HepG2 (cell line): ENCODE measurements at regions not wholly inside any gene's neighbourhood (a gene's known extent, or its start where the extent isn't known, plus 50 kb on each side); places are given as distances from the start of the nearest gene placed in this dataset.

Experiments
- ATAC-seq: fragments of 200-7000 bp; cut with Tn5 transposase; 3 replicates; pipeline ENCODE4 v1.9.1; 2020; ENCODE audit warnings: mild to moderate bottlenecking, moderate library complexity
- BruUV-seq: library from RNA; stranded (reverse); fragments of 400-500 nt; replicated peaks from 2 replicates; lab custom pipeline; 2021; lab: Mats Ljungman, UMichigan
- CTCF ChIA-PET: fragments of 300-600 bp; formaldehyde crosslinking; extraction: SDS; loops from one replicate; lab custom pipeline; 2021; ENCODE audit warnings: low total read pairs, inconsistent platforms, low intra/inter-chr PET ratio; lab: Yijun Ruan, JAX
- POLR2A ChIA-PET: fragments of 350-600 bp; sonication (Branson Sonifier 250); formaldehyde crosslinking; loops from one replicate; lab custom pipeline; 2020; ENCODE audit warnings: antibody characterized with exemption, inconsistent platforms; lab: Yijun Ruan, JAX
- DNase-seq: peaks from one replicate; pipeline ENCODE4 v3.0.0-alpha.2; 2015; ENCODE audit warnings: low spot score
- FAIRE-seq: peaks from 3 replicates; lab custom pipeline; 2011; peaks lifted over from hg19 to GRCh38; lab: Jason Lieb, UNC
- H2AFZ ChIP-seq: one replicate; pipeline ENCODE4 v1.6.1; 2011; ENCODE audit warnings: low read length, inconsistent platforms
- H3K27ac ChIP-seq: fragments of 300-600 bp; 3 replicates; pipeline ENCODE4 v1.8.0; 2011; ENCODE audit warnings: mixed run types, mild to moderate bottlenecking, mixed read lengths, low read length, inconsistent platforms; ENCODE audit not compliant: insufficient read depth; ENCODE audit errors: extremely low read length
- H3K27me3 ChIP-seq, 2 experiments: fragments of 200-600 bp in 1 of 2; 2 replicates in 1 of 2; 3 replicates in 1 of 2; pipeline versions ENCODE4 v1.6.0 to v1.8.0; 2011; ENCODE audit warnings: low read length in 2 of 2, mild to moderate bottlenecking in 2 of 2, moderate library complexity in 2 of 2, inconsistent platforms in 1 of 2; ENCODE audit not compliant: insufficient read depth in 2 of 2, control insufficient read depth in 1 of 2
- H3K36me3 ChIP-seq, 2 experiments: fragments of 200-600 bp in 1 of 2; replicated peaks in 1 of 2; 2 replicates in 1 of 2; 3 replicates in 1 of 2; pipeline versions ENCODE4 v1.5.1 to v1.8.0; 2011; ENCODE audit warnings: low read length in 2 of 2, inconsistent platforms in 1 of 2; ENCODE audit not compliant: insufficient read depth in 2 of 2, control insufficient read depth in 1 of 2
- H3K4me1 ChIP-seq: 2 replicates; pipeline ENCODE4 v1.5.1; 2012; ENCODE audit warnings: low read length, inconsistent platforms; ENCODE audit not compliant: insufficient read depth
- H3K4me2 ChIP-seq: 2 replicates; pipeline ENCODE4 v1.6.0; 2011; ENCODE audit warnings: low read depth, low read length, inconsistent platforms
- H3K4me3 ChIP-seq, 3 experiments: fragments of 200-600 bp in 1 of 3; sonication (generic), shearing (Covaris generic) in 1 of 3; replicated peaks in 1 of 3; 2 replicates each; pipeline ENCODE4 v1.5.1; 2011 to 2016; ENCODE audit warnings: low read length in 3 of 3, inconsistent platforms in 2 of 3, low read depth in 2 of 3, mild to moderate bottlenecking in 2 of 3, control low read depth in 1 of 3, mixed read lengths in 1 of 3; ENCODE audit not compliant: insufficient read depth in 1 of 3
- H3K79me2 ChIP-seq: one replicate; pipeline ENCODE4 v1.6.1; 2011; ENCODE audit warnings: low read length, inconsistent platforms; ENCODE audit not compliant: insufficient read depth
- H3K9ac ChIP-seq: 2 replicates; pipeline ENCODE4 v1.6.0; 2011; ENCODE audit warnings: mild to moderate bottlenecking, low read depth, low read length, inconsistent platforms; ENCODE audit not compliant: insufficient read depth
- H3K9me3 ChIP-seq: 2 replicates; pipeline ENCODE4 v1.5.1; 2012; ENCODE audit warnings: mild to moderate bottlenecking, low read length
- H4K20me1 ChIP-seq: 2 replicates; pipeline ENCODE4 v1.6.0; 2011; ENCODE audit warnings: inconsistent platforms, mild to moderate bottlenecking, low read length, moderate library complexity; ENCODE audit not compliant: insufficient read depth
- ARNTL ChIP-seq: sonication (generic); formaldehyde crosslinking; IDR thresholded peaks from 2 replicates; pipeline ENCODE4 v1.4.0; 2020; ENCODE audit warnings: mild to moderate bottlenecking, missing genetic modification reagents
- EP300 ChIP-seq, 3 experiments: sonication (generic) in 1 of 3; formaldehyde crosslinking in 1 of 3; IDR thresholded peaks; 2 replicates each; pipeline versions ENCODE4 v1.5.1 to v1.6.1; 2011 to 2020; ENCODE audit warnings: low read depth in 2 of 3, low read length in 2 of 3, borderline replicate concordance in 1 of 3, improper control_type of control experiment in 1 of 3, mild to moderate bottlenecking in 1 of 3, missing genetic modification reagents in 1 of 3, moderate library complexity in 1 of 3
- ETV6 ChIP-seq: sonication (generic); formaldehyde crosslinking; conservative IDR thresholded peaks from 2 replicates; pipeline ENCODE4 v1.4.0; 2020; ENCODE audit warnings: missing genetic modification reagents
- HNRNPUL1 ChIP-seq: fragments of 200-400 bp; formaldehyde crosslinking; IDR thresholded peaks from 2 replicates; pipeline ENCODE4 v1.6.1; 2017; ENCODE audit warnings: low read depth, mild to moderate bottlenecking, low read length, moderate library complexity
- NFE2 ChIP-seq: sonication (generic); formaldehyde crosslinking; IDR thresholded peaks from 2 replicates; pipeline ENCODE4 v1.4.0; 2020; ENCODE audit warnings: missing genetic modification reagents
- PCBP1 ChIP-seq: fragments of 200-400 bp; formaldehyde crosslinking; IDR thresholded peaks from 2 replicates; pipeline ENCODE4 v1.6.1; 2017; ENCODE audit warnings: mild to moderate bottlenecking, low read depth, low read length, borderline replicate concordance
- RARG ChIP-seq: sonication (generic); formaldehyde crosslinking; IDR thresholded peaks from 2 replicates; pipeline ENCODE4 v1.4.0; 2020; ENCODE audit warnings: low read depth, mild to moderate bottlenecking, missing genetic modification reagents
- RFXAP ChIP-seq: sonication (generic); formaldehyde crosslinking; IDR thresholded peaks from 2 replicates; pipeline ENCODE4 v1.4.0; 2020; ENCODE audit warnings: missing genetic modification reagents, borderline replicate concordance
- ZBTB7B ChIP-seq: sonication (generic); formaldehyde crosslinking; IDR thresholded peaks from 2 replicates; pipeline ENCODE4 v1.4.0; 2020; ENCODE audit warnings: missing genetic modification reagents
- ZNF235 ChIP-seq: sonication (generic); formaldehyde crosslinking; IDR thresholded peaks from 2 replicates; pipeline ENCODE4 v1.8.1; 2023; ENCODE audit warnings: mild to moderate bottlenecking, missing genetic modification reagents, borderline replicate concordance
- ZNF24 ChIP-seq: fragments of 450-650 bp; IDR thresholded peaks from 2 replicates; pipeline ENCODE4 v1.6.1; 2017; ENCODE audit warnings: antibody characterized with exemption, mild to moderate bottlenecking
- ZNF337 ChIP-seq: sonication (generic); formaldehyde crosslinking; IDR thresholded peaks from 2 replicates; pipeline ENCODE4 v1.5.1; 2020; ENCODE audit warnings: missing genetic modification reagents, low read depth, mild to moderate bottlenecking, borderline replicate concordance
- ZNF775 ChIP-seq: sonication (generic); formaldehyde crosslinking; IDR thresholded peaks from 2 replicates; pipeline ENCODE4 v1.4.0; 2020; ENCODE audit warnings: missing genetic modification reagents, mild to moderate bottlenecking, moderate library complexity, borderline replicate concordance
- WGBS: methylation state at CpG from one replicate; pipeline ENCODE4 v1.1.6; 2017; ENCODE audit warnings: low lambda C conversion rate; 5-methylcytosine and 5-hydroxymethylcytosine counted together
- in situ Hi-C: cut with HindIII; loops from 2 replicates; pipeline ENCODE4 v1.10.0; 2017; ENCODE audit warnings: low pct_unique_long_range_greater_than_20kb; ENCODE audit not compliant: extremely low pct_ligation_motif_present
- intact Hi-C: fragments of 100-400 bp; cut with micrococcal nuclease; formaldehyde crosslinking; loops from one replicate; pipeline ENCODE4 v1.10.0; 2022; ENCODE audit not compliant: unreplicated experiment
- TF ChIP-seq, protein P1 (sequence below): sonication (generic); formaldehyde crosslinking; IDR thresholded peaks from 2 replicates; pipeline ENCODE4 v1.4.0; 2020; ENCODE audit warnings: missing genetic modification reagents
- TF ChIP-seq, protein P2 (sequence below): sonication (generic); formaldehyde crosslinking; IDR thresholded peaks from 2 replicates; pipeline ENCODE4 v1.5.0; 2020; ENCODE audit warnings: missing genetic modification reagents
- TF ChIP-seq, protein P3 (sequence below): sonication (generic); formaldehyde crosslinking; IDR thresholded peaks from 2 replicates; pipeline ENCODE4 v1.4.0; 2020; ENCODE audit warnings: missing genetic modification reagents

DNA sequence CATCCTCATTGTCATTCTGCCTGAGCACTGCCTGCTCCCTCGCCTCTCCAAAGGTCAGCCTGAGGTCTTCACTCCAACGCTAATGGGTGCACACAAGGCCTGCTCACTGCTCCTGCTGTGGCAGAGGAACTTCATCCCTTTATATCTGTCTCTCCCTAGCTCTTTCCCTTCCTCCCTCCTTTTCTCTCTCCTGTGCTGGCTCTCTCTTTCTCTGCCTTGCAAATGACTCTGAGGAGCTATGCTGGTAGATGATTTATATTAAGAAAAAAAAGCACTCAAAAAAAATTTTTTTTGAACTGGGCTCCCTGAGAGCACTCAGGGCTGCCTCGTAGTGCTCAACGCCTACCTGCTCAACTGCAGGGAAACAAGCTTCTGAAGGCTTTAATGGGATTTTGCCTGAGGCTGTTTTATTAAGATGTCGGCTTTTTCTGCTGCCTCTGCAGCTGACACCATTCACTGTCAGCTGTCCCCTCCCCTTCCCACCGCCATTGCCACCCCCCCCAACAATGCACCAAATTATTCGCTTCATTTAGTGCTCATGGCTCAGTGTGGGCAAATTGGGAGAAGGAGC, 137.7 kb upstream of the DEFB112 start:
- Histone ChIP-seq H2AFZ (no peak overlapping the region), H3K4me2 (no peak overlapping the region), H3K9ac (no peak overlapping the region), H3K4me1 (no peaks in the 10 kb centered on the region), H3K79me2 (no peaks in the 10 kb centered on the region), H3K9me3 (no peaks in the 10 kb centered on the region), H3K27me3 (no peaks in the 10 kb centered on the region), H4K20me1 (no peaks in the 10 kb centered on the region), H3K4me3 (no peak overlapping the region), H3K27ac (no peak overlapping the region), H3K36me3 (no peaks in the 10 kb centered on the region)
- no peak for DNase-seq
- 10% methylated on average over 7 of the region's 7 CpGs for WGBS
- CTCF ChIA-PET, result no interaction called here
- intact Hi-C loops (no loop called here), in situ Hi-C loops (no loop called here)
- no peak for ATAC-seq
- FAIRE-seq, result no peak
- POLR2A ChIA-PET, result no interaction called here
- no TSS peak for BruUV-seq
- TF ChIP-seq ZNF775 (CRISPR knock-in tag) (no peak), HNRNPUL1 (no peak)
- TF ChIP-seq, all 625 proteins: peak for 0

DNA sequence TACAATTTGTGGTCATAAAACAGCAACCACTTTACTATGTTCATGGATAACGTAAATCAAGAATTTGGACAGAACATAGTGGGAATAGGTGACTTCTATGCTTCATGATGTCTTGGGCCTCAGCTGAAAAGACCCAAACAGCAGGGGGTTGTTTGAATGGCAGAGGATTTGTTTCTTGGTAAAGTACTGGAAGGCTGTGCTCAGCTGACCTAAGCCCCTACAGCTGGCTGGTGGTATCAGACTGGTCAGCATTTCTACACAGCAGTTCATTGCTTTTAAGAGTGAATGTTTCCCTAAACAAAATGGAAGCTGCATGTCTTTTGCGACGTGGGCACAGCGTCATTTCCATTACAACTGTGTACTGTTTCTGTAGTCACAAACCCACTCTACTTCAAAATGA, 148.5 kb upstream of the DEFB112 start:
- no TSS peak for BruUV-seq
- POLR2A ChIA-PET, result no interaction called here
- Histone ChIP-seq H3K36me3 (no peaks in the 10 kb centered on the region), H3K9ac (no peak overlapping the region), H3K9me3 (no peaks in the 10 kb centered on the region), H2AFZ (no peak overlapping the region), H4K20me1 (no peaks in the 10 kb centered on the region)
- no peak for FAIRE-seq
- no peak for ATAC-seq
- intact Hi-C loops (no loop called here), in situ Hi-C loops (no loop called here)
- TF ChIP-seq, protein P1, sequence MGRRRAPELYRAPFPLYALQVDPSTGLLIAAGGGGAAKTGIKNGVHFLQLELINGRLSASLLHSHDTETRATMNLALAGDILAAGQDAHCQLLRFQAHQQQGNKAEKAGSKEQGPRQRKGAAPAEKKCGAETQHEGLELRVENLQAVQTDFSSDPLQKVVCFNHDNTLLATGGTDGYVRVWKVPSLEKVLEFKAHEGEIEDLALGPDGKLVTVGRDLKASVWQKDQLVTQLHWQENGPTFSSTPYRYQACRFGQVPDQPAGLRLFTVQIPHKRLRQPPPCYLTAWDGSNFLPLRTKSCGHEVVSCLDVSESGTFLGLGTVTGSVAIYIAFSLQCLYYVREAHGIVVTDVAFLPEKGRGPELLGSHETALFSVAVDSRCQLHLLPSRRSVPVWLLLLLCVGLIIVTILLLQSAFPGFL, result no peak
- TF ChIP-seq, protein P2, sequence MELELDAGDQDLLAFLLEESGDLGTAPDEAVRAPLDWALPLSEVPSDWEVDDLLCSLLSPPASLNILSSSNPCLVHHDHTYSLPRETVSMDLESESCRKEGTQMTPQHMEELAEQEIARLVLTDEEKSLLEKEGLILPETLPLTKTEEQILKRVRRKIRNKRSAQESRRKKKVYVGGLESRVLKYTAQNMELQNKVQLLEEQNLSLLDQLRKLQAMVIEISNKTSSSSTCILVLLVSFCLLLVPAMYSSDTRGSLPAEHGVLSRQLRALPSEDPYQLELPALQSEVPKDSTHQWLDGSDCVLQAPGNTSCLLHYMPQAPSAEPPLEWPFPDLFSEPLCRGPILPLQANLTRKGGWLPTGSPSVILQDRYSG, result no peak
- TF ChIP-seq ZNF235 (CRISPR knock-in tag) (no peak), ZNF337 (no peak), RARG (CRISPR knock-in tag) (no peak), PCBP1 (no peak), RFXAP (CRISPR knock-in tag) (no peak), NFE2 (no peak), ZNF24 (no peak), EP300 (IDR thresholded peaks at IDR 0.05; ENCODE audit: low read depth in 2 of 2, low read length in 2 of 2) (no peak), EP300 (CRISPR knock-in tag; IDR thresholded peaks at IDR 0.05; ENCODE audit: borderline replicate concordance) (no peak), ARNTL (no peak), ZBTB7B (CRISPR knock-in tag) (no peak), ETV6 (CRISPR knock-in tag) (no peak), HNRNPUL1 (no peak)
- TF ChIP-seq, protein P3, sequence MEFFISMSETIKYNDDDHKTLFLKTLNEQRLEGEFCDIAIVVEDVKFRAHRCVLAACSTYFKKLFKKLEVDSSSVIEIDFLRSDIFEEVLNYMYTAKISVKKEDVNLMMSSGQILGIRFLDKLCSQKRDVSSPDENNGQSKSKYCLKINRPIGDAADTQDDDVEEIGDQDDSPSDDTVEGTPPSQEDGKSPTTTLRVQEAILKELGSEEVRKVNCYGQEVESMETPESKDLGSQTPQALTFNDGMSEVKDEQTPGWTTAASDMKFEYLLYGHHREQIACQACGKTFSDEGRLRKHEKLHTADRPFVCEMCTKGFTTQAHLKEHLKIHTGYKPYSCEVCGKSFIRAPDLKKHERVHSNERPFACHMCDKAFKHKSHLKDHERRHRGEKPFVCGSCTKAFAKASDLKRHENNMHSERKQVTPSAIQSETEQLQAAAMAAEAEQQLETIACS, result no peak
- TF ChIP-seq, all 625 proteins: peak for 0
- Histone ChIP-seq H3K27ac (no peak overlapping the region), H3K4me1 (no peaks in the 10 kb centered on the region), H3K79me2 (no peaks in the 10 kb centered on the region), H3K4me3 (no peak overlapping the region), H3K4me2 (no peak overlapping the region), H3K27me3 (no peaks in the 10 kb centered on the region)
- 64% methylated on average over 4 of the region's 4 CpGs for WGBS
- DNase-seq, result no peak
- CTCF ChIA-PET, result no interaction called here
